Stimulated activated CD4-positive, alpha-beta T cell treated with anti-CD3 and anti-CD28 coated beads, Interleukin-4, amount 100 ng/mL, for 4 hours (primary cell): ENCODE measurements at regions not wholly inside any gene's neighbourhood (a gene's known extent, or its start where the extent isn't known, plus 50 kb on each side); places are given as distances from the start of the nearest gene placed in this dataset.
A peak's percentile ranks its signal among the peaks of the same experiment; 100 is the strongest.

Experiments used
- DNase-seq, 2 experiments: peaks; one replicate each; pipeline ENCODE4 v3.0.0-alpha.2; 2020

DNA sequence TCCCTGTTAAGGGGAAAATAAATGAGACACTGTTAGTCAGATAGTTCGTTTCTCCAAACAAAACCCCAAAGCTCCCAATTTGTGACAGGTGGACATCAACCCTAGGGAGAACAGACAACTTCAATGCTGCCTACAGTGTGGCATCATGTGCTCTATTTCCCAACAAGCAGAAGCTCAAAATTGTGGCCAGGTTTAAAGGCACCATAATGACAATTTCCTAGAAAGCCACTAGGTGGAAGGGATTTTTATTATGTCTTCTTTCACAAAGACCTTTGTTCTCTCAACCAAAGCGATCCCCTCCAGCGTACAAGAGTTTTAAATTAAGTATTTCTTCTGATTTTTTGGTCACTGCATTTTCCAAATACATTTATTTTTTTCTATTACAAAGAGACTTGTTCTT, 88.0 kb upstream of the MBIP start:
- no peak for DNase-seq

DNA sequence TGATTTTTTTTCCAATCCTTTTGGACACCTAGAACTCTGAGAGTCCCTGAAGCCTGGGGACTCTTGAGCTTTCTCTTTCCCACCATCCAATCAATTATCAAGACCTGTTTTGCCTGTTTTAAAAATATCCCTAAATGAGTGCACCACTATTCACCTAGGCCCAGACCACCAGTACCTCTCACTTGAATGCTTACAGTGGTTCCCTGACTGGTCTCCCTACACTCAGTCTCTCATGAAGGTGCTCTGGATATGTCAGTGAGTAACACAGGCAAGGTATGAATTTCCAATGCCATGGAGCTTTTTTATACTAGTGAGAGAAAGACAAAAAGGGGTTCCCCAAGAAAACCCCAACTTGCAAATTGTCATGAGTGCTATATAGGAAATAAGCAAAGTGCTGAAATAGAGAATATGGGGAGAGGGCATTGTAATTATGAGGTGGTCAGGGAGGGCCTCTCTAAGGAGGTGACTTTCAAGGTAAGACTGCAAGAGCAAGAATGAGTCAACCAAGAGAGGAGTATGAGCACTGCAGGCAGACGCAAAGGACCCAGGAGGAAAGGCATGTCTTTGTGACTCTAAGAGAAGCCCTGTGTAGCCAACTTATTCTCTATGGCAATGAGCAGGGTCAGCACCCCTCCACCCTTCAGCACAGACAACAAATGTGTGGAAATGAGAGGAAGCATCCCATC, 85.3 kb upstream of the MBIP start:
- no peak for DNase-seq

DNA sequence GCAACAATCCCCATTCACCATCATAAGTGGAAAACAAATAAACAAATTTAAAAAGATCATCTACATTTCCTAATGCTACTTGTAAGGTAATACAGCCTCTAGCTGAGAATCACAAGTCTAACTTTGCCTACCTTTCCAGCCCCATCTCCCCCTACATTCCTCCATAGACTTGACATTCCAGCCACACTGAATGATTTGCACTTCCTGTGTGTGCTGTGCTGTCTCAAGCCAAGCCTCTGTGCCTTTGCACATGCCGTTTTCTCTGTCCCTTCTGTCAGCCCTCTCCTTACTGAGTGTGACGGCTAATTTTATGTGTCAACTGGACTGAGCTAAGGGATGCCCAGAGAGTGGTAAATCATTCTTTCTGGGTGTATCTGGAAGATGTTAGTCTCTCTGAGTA, 82.4 kb upstream of the MBIP start:
- DNase-seq, result no peak

DNA sequence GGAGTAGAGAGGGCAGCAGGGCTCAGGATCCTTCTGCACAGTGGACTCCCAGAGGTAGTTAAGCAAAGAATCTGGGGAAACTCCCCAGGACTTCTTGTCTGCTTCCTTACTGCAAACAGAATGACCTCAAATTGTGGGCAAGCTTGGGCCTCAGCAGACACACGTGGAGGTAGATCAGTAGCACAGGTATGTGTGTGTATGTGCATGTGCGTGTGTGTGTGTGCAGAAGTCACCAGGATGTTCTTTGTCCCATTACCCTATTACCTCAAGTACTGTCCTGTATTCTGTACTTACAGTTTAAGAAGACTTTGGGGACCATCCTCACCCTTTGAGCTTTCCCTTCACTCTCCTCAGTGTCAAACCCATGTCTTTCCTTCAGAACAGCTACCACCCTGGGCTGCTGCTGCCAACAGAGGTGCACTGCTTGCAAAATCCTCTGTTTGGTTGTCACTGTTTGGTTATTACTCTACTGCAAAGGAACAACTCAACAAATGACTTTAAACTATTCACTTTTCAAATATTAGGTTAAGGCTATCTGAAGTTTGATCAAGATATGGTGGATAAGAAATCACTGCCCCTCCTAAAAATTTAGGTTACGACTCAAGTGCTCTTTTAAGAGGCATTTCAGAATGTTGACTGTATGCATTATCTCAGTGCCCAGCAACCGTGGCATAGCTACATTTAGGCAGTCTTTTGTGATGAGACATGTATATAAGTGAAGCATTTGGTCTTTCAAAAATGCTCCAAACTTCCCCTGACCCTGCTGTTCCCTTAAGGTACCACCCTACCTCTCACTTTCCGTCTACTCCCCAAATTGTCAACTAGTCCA, 78.2 kb upstream of the MBIP start:
- DNase-seq, result no peak

DNA sequence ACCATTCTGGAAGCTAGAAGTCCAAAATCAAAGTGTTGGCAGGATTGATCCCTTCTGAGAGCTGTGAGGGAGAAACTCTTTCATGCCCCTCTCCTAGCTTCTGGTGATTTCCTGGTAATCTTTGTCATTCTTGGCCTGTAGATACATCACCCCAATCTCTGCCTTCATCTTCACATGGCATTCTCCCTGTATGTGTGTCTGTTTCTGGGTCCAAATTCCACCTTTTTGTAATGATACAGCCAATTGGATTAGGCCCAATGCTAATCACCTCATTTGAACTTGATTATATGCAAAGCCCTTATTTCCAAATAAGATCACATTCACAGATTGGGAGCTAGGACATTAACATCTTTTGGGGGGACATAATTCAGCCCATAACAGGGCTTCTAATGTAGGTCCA, 76.9 kb upstream of the MBIP start:
- no peak for DNase-seq

DNA sequence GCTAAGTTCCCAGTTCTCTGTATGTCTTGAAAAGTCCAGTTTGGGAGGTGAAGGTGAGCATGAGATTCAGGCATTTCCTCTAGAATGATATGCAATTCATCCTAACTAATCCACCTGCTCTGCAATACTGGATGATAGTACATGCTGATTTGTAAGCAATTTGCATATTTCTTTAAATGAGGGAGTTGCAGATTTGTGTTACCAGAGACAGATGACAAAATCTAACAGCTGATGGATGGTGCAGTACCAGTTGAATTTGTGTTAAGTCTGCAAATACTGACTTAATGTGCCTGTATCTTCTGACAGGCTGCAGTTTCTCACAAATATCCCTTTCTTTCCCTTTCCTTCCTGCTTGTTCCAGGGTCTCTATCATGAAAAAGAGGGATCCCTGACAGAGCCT, 76.4 kb upstream of the MBIP start:
- no peak for DNase-seq

DNA sequence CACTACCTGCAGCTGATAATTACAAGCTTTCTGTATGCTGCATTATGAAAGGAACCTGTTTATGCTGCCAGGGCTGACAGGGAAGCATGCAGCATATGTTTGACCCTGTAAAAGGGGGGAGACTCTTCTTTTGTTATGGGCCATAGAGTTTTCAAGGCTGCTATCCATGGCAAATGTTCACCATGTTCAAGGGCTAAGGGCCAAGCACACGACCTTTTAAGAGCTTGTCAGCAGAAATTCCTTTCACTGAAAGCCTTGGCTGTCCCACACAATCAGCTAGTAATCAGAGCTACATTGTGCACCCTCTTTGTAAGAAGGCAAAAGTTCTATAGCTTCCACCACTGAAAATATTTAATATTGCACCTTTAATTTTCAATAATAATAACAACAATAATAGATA, 74.2 kb upstream of the MBIP start:
- no peak for DNase-seq

DNA sequence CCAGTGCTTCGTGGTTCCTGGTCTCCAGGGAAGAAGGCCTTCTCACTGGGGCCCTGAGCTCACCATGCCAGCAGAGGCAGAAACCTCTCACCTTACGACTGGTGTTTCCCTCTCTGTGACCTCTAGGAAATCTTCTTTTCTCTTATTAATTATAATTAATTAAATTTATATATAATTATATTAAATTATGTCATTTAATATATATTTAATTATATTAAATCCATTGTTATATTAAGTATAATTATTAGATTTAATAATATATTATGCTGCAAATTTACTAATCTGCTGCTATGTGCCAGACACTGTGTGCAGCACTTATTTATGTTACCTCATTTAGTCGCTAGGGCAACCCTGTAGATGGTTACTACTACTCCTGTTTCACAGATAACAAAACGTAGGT, 70.3 kb upstream of the MBIP start:
- no peak for DNase-seq

DNA sequence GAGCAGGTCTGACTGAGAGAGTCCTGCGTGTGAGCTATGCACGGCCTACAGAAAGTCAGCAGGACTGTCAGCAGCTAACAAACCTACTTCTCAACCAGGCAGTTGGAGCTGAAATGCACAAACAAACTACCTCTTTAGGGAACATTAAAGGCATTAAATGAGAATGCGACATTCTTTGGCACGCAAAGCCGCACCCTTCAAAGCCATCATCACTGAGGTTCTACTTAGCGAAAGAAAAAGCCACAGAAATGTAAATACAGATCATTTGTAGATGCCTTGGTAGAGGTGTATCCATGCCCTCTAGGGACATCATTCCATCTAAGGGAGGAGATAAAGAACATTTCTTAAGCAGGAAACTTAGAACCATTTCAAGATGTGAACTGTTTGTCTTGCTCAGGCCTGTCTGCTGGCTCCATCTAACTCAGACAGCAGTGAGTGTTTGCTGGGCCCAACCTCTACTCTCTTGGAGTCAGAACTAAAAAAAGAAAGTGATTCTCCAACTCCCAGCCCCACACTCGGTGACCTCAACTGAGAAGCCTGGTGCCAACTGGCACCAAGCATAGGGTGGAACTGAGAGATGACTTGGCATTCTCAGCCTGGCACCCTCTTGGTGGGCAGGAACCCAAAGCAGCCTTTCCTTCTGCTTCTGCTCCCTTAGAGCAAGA, 63.5 kb upstream of the MBIP start:
- DNase-seq, result no peak

DNA sequence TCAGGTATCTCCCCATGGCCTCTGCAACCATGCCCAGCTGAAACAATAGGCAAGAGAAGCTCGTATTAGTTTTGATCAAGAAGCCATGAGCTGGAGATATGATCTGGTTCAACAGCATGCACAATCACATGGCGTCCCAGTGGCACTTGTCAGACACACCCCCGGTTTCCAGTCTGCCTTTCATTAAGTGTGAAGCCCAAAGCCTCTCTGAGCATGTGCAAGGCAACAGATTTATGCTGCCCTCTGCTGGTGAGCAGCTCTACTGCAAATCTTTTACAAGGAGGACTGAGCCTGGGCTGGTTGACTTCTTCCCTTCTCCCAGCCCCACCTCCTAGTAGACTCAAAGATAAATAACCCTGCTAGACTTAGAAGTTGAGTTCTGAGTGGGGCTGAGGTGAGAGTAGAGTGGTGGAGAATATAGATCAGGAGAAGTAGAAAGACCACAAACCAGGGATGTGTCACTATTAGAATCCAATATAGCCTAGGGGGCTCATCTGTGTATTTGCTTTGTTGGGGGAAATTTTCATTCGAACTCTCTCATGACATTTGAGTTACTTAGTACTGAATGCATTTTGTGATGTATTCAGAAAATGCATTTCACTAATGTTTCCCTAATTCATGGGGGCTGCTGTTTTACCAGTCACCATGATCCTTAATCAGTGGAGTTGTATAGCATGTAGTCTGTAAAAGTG, 53.7 kb upstream of the MBIP start:
- peak; percentile 69 to 72 for DNase-seq
